Epidermal melanocyte (primary cell): ENCODE measurements at regions not wholly inside any gene's neighbourhood (a gene's known extent, or its start where the extent isn't known, plus 50 kb on each side); places are given as distances from the start of the nearest gene placed in this dataset.

Experiments
- DNase-seq: peaks from one replicate; pipeline ENCODE4 v3.0.0; 2011; ENCODE audit warnings: low spot score; ENCODE audit not compliant: insufficient read length

DNA sequence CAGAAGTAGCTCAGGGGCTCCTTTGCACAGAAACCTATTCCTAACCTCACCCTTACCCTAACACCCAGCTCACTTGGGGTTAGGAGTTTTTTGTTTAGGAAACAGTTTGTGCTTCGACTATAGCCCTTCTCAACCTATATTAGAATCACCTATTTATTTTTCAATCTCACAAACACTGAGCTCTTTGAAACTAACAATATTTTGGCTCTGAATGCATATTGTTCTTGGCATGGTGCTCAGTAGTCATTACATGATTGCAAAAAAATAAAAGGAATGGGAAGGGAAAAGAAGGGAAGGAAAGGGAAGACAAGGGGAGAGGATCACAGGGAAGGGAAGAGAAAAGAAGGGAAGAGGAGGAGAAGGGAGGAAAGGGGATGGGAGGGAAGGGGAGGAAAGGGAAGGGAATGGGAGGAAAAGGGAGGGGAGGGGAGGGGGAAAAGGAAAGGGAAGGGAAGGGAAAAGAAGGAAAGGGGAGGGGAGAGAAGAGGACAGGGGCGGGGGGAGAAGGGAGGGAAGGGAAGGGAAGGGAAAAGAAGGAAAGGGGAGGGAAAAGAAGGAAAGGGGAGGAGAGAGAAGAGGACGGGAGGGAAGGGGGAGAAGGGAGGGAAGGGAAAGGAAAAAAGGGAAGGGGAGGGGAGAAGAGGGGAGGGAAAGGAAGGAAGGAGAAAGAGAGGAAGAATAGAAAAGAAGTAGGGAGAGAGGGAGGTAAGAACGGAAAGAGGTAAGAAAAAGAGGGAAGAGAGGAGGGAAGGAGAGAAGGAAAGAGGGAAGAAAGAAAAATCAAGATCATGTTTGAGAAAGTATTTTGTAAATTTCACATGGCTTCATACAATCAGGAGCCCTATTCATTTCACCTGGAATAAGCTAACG, 484.1 kb upstream of the NFIA start:
- DNase-seq: no peak

DNA sequence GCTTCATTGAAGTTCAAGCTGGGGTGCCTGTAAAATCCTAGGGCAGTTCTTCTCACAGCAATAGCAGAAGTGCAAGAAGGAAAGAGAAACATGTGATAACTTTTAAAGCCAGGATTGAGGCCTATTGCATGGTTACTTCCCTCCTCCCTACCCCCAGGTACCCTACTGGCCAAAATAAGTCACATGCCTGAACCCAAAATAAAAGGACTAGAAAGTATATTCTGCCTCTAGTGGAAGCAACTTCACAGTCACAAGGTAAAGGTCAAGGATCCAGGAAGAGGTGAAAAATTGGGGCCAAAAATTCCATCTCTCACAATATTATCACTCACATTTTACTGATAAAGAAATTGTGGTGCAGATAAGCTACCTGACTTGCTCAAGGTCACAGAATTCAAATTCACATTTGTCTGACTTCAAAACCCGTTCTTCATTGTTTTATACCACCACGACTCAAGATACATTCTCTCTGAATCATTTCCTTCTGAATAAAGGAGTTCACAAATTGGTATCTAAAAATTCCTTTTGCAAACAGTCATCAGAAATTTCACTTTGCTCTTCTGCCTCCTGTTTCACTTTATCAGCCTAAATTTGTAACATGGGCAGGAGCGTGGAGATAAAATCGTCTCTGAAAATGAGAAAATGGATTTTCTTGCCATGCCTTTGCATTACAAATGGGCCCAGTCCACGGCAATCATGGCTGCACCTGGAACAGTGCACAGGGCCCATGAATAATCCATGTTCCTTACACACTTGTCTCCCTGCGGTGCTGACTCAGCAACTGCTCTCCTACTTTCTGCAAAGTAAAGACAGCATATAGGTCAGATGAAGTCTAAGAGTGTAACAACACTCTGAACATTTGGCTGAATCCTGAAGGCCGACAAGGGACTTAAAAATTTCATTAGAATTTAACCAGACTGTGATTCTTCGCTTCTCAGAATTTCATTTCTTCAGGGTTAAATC, 485.3 kb upstream of the NFIA start:
- no peak for DNase-seq

DNA sequence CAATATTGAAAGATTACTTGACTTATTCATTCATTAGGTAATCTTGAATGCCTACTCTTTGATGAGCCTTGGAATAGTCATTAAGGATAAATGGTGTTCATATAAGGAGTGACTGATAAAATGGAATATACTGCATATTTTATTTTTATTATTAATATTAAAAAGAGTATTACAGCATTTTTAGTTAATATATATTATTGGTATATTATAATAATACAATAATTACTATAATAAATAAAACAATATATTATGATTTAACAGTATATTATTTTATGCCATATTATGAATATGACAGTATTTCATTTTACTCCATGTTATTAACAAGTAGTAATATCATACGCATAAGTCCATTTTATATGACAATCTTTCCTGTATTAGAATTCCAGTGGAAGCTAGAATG, 490.8 kb upstream of the NFIA start:
- DNase-seq: no peak

DNA sequence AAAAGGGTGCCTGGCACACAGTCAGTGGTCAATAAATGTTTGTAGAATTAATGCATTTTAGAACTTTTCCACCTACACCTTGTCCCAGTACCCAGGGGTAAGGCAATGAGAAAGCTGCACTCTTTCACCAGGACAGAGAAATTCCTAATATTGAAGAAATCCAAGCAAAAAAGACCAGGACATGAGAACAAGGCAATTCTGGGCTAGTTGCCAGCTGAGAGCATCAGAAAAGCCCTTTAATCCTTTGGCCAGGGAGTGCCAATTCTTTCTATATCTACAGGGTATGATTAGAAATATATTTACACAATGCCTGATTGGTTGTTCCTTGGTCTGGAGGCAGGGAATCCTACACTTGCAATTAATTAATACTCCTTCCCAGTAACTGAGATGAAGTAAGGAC, 492.4 kb upstream of the NFIA start:
- no peak for DNase-seq

DNA sequence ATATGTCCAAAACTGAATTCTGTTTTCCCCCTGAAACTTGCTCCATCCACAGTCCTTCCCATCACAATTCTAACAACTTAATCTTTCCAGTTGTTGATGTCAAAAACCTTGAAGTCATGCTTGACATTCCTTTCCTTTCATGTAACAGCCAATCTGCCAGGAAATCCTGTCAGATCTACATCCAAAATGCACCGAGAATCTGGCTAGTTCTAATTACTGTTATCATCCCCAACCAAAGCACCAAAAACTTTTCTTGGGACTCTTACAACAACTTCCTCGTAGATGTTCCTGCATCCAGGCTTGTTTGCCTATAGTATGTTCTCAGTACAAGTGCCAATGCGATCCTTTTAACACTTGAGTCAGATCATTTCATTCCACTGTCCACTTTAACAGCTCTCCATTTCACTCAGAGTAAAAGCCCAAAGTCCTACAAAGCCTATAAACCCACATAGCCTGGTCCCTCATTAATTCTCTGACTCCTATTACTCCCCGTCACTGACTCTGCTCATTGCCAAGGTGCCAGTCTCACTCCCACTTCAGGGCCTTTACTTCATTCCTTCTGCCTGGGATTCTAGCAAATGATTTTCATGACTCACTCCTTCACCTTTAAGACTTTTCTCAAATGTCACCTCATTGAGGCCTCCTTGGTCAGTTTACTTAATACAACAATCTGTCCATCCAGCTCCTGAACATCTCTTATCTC, 493.2 kb upstream of the NFIA start:
- no peak for DNase-seq

- DNase-seq: no peak
These were observed 498.0 kb upstream of the NFIA start for GRCh38 chr1:60584371-60584770.

DNA sequence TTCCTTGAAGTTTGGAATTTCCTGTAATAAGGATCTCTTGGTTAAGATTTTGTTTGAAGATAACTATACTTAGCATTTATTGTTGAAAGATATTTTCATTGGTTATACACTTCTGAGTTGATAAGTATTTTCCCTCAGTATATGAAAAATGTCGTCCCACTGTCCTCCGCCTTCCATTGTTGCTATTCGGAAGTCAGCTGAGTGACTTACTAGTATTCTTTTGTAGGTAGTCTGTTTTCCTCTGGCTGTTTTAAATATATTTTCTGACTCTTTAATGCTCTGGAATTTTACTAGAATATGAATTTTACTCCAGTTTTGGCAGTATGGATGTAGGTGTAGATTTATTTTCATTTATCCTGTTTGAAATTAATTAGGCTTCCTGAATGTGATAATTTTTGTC, 498.7 kb upstream of the NFIA start:
- no peak for DNase-seq

DNA sequence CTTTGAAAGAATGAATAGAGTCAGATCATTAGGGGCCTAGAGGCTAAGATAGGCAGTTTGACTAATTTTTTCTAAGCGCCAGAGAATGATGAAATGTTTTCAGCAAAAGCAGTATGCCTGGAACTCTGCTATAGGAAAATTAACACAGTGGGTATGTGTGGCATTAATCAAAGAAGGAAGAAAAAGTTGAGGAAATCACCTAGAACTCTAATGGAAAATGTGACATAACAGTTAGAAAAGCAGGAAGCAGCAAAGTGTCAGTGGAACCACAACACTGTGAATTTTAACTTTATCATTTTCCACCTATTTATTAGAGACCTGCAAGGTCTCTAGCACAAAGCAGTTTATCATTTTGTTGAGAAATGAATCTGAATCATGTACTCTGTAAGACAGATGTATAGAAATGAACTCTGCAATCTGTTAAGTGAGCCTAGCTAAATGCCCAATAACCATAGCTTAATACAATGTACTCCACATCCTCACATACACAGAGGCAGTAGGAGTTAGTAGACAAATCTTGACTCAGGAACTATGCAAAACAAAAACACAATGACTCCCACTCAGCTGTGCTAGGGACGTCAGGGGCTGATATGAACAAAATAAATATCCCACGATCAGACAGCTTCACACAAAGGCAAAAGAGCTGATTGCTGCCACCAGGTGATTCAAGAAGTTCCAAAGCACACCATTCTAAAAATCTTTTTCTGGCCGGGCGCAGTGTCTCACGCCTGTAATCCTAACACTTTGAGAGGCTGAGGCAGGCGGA, 500.7 kb upstream of the NFIA start:
- no peak for DNase-seq

GRCh38 chr1:60577029-60577428, 503.5 kb upstream of the C1orf87 start:
- DNase-seq: no peak

DNA sequence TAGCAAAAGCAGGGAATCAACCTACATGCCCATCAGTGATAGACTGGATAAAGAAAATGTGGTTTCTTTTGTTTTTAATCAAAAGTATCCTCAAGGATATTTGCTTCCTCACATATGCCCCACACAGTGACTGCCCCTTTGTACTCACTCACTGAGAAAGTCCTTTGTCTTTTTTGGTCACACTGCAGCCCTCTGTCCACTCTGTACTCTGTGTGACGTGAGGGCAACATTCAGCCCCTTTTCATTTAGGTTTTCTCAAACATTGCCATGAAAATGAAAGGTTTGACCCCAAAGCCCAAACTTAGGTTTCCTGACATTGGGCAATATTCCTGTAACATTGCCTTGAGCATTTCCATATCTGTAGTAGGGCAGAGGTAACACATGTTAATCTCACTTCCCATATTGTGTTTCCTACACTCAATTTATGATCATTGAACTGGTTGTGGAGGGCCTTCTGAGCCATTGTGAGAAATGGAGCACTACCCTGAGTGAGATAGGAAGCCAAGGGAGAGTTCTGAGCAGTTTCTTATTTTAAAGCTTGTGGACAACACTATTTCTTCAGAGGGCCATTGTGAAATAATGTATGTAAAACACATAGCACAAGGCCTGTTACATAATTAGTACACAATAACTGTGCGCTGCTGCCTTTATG, 501.9 kb upstream of the C1orf87 start:
- no peak for DNase-seq

GRCh38 chr1:60573726-60574409, 500.3 kb upstream of the C1orf87 start:
- DNase-seq: no peak

DNA sequence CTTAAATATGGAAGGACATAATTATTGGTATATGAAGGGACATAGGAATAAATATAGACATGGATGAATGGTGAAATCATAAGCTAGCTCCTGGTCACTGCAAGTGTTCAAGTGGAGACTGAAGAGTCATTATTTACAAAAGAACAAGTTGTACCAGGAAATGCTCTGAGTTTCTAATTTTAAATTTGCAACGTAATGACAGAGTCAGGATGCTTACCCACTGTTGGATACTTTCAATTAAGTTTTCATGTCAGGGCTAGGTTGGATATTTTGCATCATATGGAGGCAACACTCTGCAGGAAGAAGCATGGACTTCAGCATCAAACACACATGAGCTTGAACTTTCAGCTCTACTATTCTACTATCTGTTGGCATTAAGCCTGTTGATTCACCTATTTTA, 499.6 kb upstream of the C1orf87 start:
- no peak for DNase-seq

GRCh38 chr1:60572378-60572777, 498.8 kb upstream of the C1orf87 start:
- no peak for DNase-seq

DNA sequence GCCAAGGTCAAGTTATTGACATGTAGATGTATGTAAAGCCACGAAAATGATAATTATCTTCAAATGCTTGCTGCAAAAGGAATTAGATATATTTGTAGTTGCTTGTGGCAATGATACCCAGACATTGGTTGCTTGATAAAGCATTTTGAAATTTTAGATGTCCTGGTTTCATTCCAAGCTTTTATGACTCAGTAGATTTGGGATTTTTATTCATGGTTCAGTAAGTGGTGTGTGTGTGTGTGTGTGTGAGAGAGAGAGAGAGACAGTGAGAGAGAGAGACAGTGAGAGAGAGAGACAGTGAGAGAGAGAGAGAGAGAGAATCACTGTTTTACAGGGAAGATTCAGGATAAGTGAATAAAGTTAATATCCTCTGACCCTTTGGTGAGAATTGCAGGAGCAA, 498.2 kb upstream of the C1orf87 start:
- DNase-seq: no peak

DNA sequence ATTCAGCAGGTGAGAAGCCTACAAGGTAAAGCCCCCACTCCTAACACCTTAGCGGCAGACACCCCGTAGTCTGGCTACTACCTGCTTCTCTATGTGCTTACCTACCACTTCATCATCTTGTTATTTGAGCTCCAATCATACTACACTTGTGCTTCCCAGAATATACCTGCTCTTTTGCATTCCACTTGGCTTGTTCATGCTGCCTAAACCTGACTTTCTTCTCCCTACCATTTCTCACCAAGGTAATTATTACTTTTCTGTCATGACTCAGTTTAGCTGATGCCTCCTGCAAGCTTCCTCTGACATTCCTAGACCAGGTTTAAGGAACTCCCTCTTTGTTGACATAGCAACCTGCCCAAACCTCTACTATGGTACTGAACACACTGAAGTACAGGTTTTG, 495.6 kb upstream of the C1orf87 start:
- no peak for DNase-seq

- DNase-seq: no peak
These were observed 493.7 kb upstream of the C1orf87 start for GRCh38 chr1:60567256-60567655.

DNA sequence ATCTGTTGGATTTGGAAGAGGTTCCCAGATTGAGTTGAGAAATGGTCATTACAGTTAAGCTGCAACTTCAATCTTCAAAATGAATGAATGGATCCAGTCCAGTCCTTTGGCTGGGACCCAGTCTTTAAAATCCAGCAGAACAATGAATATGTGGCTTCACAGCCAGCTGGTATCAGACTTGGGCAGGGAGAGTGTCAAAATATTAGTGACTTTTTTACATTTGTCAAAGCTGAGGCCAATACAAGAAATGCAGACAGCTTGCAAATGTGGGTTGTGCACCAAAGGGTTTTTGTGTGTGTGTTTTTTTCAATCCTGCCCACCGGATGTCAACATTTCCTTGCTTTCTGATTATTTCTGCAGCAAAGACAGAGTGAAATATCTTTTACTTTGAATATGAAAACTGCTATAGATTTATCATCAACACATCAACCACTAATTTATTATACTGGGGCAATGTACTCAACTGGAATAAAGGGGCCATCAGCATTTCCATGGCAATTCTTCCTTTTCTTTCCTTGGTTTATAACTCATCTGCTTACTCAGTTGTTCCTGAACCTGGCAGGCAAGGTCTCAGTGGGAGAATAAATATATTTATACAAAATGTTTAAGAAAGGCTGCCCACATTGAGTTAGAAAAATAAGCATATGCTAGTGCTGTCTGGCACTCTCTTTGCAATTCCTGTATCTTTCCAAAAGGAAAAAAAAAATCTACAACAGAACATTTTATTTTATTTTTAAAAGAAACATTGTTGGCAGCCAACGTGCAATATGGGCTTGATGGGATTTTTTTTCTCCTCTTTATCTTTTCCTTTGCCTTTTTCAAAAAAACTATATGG, 491.6 kb upstream of the C1orf87 start:
- no peak for DNase-seq

DNA sequence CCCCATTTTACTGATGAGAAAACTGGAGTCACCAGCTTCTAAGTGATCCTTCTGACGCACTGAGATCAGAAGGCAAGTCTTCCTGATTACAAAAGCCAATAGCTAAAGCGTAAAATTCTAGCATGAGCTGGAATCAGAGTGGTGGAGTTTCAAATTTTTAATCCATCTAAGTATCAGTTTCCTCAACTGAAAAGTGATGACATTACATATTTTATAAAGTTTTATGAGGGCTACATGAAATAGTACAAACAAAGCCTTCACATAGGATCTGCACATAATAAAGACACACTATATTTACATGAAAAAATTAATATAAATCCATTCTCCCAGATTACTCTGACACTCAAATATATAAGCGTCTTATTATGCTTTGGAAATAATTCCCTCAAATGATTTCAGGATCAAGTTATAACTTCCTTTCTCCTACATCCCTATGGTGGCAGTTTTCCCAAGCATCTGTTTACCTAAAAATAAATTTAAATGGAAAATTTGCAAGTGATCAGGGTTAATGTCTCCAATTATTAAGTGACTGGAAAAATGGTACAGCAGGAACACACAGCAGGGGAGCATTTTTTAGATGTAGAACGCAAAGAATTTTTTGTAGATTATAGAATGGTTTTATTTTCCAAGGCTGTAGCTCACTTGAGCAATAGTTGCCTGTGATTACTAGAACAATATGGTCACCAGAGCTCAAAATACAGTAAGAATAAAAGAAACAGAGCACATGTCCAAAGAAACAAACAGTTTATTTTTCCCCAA, 490.4 kb upstream of the C1orf87 start:
- DNase-seq: no peak
